Activated B cell treated with CpG ODN at 0.5 μM for 24 hours (primary cell): ENCODE measurements at regions not wholly inside any gene's neighbourhood (a gene's known extent, or its start where the extent isn't known, plus 50 kb on each side); places are given as distances from the start of the nearest gene placed in this dataset.

Experiments used
- ATAC-seq: fragments of 200-7000 bp; cut with Tn5 transposase; one replicate; pipeline ENCODE4 v1.10.0; 2021; ENCODE audit warnings: low read depth, mild to moderate bottlenecking, moderate library complexity
- CTCF ChIA-PET: fragments of 350-600 bp; sonication (Branson Sonifier 250); formaldehyde crosslinking; loops from one replicate; lab custom pipeline; 2021; ENCODE audit warnings: antibody characterized with exemption; lab: Charles Lee
- POLR2A ChIA-PET: fragments of 350-600 bp; sonication (Branson Sonifier 250); formaldehyde crosslinking; loops from one replicate; lab custom pipeline; 2021; ENCODE audit warnings: antibody characterized with exemption; lab: Charles Lee
- DNase-seq: peaks from one replicate; pipeline ENCODE4 v3.0.0; 2022
- H3K27ac Mint-ChIP-seq: one replicate; pipeline ENCODE4 v1.8.0; 2020; ENCODE audit warnings: mixed read lengths
- H3K27me3 Mint-ChIP-seq: one replicate; pipeline ENCODE4 v1.8.0; 2021; ENCODE audit warnings: mixed read lengths
- H3K36me3 Mint-ChIP-seq: one replicate; pipeline ENCODE4 v1.8.0; 2021; ENCODE audit warnings: low read depth, mixed read lengths
- H3K4me1 Mint-ChIP-seq: one replicate; pipeline ENCODE4 v1.8.0; 2021; ENCODE audit warnings: mixed read lengths
- H3K4me3 Mint-ChIP-seq: one replicate; pipeline ENCODE4 v1.8.0; 2020; ENCODE audit warnings: mild to moderate bottlenecking, mixed read lengths
- H3K9me3 Mint-ChIP-seq: one replicate; pipeline ENCODE4 v1.8.0; 2020; ENCODE audit warnings: mixed read lengths
- CTCF ChIP-seq: fragments of 200-600 bp; IDR thresholded peaks from one replicate; pipeline ENCODE4 v1.8.0; 2022; ENCODE audit warnings: antibody characterized with exemption, mild to moderate bottlenecking
- intact Hi-C: fragments of 100-400 bp; cut with micrococcal nuclease; formaldehyde crosslinking; loops from one replicate; pipeline ENCODE4 v1.15.1; 2024

- Mint-ChIP-seq H3K27me3 (no peaks in the 10 kb centered on the region), H3K9me3 (no peaks in the 10 kb centered on the region), H3K27ac (no peak overlapping the region), H3K36me3 (no peaks in the 10 kb centered on the region), H3K4me1 (no peaks in the 10 kb centered on the region), H3K4me3 (no peak overlapping the region)
- ChIA-PET CTCF (no interaction called here), POLR2A (no interaction called here)
- no peak for DNase-seq
- ATAC-seq: no peak
- intact Hi-C loops: no loop called here
- TF ChIP-seq CTCF: no peak
Observed at GRCh38 chr2:150885774-150886386, 375.8 kb downstream of the RBM43 start.

- TF ChIP-seq CTCF: no peak
- ATAC-seq (no peak), DNase-seq (no peak)
- Mint-ChIP-seq H3K9me3 (no peaks in the 10 kb centered on the region), H3K4me3 (no peak overlapping the region), H3K36me3 (no peaks in the 10 kb centered on the region), H3K27me3 (no peaks in the 10 kb centered on the region), H3K4me1 (no peaks in the 10 kb centered on the region), H3K27ac (no peak overlapping the region)
- ChIA-PET CTCF (no interaction called here), POLR2A (no interaction called here)
- intact Hi-C loops: no loop called here
Observed at GRCh38 chr2:150885236-150885635, 376.4 kb downstream of the RBM43 start.

GRCh38 chr2:150883613-150883895 is 378.1 kb downstream of the RBM43 start:
- intact Hi-C loops: no loop called here
- no peak for TF ChIP-seq CTCF
- no peak for ATAC-seq
- DNase-seq: no peak
- no peaks in the 10 kb centered on the region for H3K4me1 Mint-ChIP-seq
- CTCF ChIA-PET: no interaction called here
- no peak overlapping the region for H3K27ac Mint-ChIP-seq
- H3K4me3 Mint-ChIP-seq: no peak overlapping the region
- POLR2A ChIA-PET: no interaction called here
- no peaks in the 10 kb centered on the region for H3K27me3 Mint-ChIP-seq
- no peaks in the 10 kb centered on the region for H3K9me3 Mint-ChIP-seq
- H3K36me3 Mint-ChIP-seq: no peaks in the 10 kb centered on the region

DNA sequence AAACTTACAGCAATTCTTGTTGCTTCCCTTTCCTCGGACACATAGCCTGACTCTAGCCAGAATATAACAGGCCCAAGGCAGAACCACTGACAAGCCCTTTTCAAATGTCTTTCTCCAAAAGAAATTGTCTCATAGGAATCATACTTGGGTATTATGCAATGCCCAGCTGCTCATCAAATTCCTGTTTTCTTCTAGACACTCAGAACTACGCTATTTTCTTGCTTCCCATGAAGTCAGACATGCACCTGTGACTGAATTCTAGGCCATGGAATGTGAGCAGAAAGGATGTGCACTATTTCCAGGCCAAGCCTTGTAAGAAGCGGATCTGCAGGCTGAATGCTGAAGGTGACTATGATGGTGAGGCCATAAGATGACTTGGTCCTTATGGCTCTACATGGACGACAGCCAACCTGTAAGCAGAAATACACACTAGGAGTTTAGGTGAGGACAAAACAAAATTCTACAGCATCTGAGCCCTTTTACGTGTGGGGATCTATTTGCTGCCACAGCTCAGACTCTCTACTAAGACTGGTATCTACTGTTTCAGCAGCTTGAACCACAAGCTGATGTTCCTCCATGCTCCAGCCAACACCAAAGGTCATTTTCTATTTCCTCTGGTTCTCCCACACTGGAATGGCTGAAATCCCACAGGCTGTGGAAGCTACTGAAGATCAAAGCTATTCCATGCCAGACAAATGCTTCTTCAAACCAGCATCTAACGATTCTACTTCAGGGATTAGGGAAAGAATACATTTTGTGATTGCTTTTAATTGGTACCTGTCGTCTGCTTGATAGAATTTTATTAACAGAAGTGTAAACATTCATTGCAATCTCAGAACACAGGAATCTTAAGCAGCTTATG is 378.7 kb downstream of the RBM43 start:
- no peaks in the 10 kb centered on the region for H3K27me3 Mint-ChIP-seq
- ChIA-PET CTCF (no interaction called here), POLR2A (no interaction called here)
- no peaks in the 10 kb centered on the region for H3K36me3 Mint-ChIP-seq
- intact Hi-C loops: no loop called here
- no peaks in the 10 kb centered on the region for H3K4me1 Mint-ChIP-seq
- ATAC-seq: no peak
- TF ChIP-seq CTCF: no peak
- H3K9me3 Mint-ChIP-seq: no peaks in the 10 kb centered on the region
- no peak for DNase-seq
- H3K27ac Mint-ChIP-seq: no peak overlapping the region
- H3K4me3 Mint-ChIP-seq: no peak overlapping the region

GRCh38 chr2:150880986-150881385 is 380.7 kb downstream of the RBM43 start:
- Mint-ChIP-seq H3K4me1 (no peaks in the 10 kb centered on the region), H3K27me3 (no peaks in the 10 kb centered on the region), H3K4me3 (no peak overlapping the region), H3K27ac (no peak overlapping the region), H3K36me3 (no peaks in the 10 kb centered on the region), H3K9me3 (no peaks in the 10 kb centered on the region)
- ChIA-PET CTCF (no interaction called here), POLR2A (no interaction called here)
- no peak for DNase-seq
- no peak for TF ChIP-seq CTCF
- intact Hi-C loops: no loop called here
- ATAC-seq: no peak
